Hepatocyte (in vitro differentiated cells): ENCODE measurements at regions not wholly inside any gene's neighbourhood (a gene's known extent, or its start where the extent isn't known, plus 50 kb on each side); places are given as distances from the start of the nearest gene placed in this dataset.

ENCODE experiments used
- EZH2phosphoT487 ChIP-seq: fragments of 200-600 bp; sonication (generic); IDR thresholded peaks from one replicate; pipeline ENCODE4 v1.6.1; 2018; ENCODE audit warnings: antibody characterized with exemption, mild to moderate bottlenecking, low read depth, moderate library complexity; ENCODE audit not compliant: unreplicated experiment, severe bottlenecking
- TF ChIP-seq, protein P1 (sequence below): fragments of 200-600 bp; sonication (generic); IDR thresholded peaks from 2 replicates; pipeline ENCODE4 v1.5.1; 2016; ENCODE audit warnings: antibody characterized with exemption, mild to moderate bottlenecking; ENCODE audit not compliant: poor library complexity

DNA sequence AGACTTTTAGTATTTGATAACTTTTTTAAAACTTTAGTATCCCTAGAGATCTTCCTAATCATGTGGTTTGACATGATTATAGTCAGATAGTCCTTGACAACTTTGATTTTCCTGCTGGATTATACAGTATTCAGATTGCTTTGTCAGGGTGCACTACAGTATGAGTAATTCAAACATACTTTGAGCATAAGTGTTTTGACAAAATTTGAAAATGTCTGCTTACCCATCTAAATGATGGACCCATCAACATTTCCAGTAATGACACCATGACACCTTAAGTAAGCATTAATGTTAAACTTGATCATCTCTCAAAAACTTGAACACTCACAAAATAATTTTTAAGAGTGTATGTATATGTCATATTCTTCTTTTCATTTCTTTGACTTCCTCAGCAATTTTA, 514.5 kb upstream of the SMIM31 start:
- TF ChIP-seq, protein P1, sequence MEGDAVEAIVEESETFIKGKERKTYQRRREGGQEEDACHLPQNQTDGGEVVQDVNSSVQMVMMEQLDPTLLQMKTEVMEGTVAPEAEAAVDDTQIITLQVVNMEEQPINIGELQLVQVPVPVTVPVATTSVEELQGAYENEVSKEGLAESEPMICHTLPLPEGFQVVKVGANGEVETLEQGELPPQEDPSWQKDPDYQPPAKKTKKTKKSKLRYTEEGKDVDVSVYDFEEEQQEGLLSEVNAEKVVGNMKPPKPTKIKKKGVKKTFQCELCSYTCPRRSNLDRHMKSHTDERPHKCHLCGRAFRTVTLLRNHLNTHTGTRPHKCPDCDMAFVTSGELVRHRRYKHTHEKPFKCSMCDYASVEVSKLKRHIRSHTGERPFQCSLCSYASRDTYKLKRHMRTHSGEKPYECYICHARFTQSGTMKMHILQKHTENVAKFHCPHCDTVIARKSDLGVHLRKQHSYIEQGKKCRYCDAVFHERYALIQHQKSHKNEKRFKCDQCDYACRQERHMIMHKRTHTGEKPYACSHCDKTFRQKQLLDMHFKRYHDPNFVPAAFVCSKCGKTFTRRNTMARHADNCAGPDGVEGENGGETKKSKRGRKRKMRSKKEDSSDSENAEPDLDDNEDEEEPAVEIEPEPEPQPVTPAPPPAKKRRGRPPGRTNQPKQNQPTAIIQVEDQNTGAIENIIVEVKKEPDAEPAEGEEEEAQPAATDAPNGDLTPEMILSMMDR = no peak
- no peak for TF ChIP-seq EZH2phosphoT487
